ENCODE measurements at regions not wholly inside any gene's neighbourhood (a gene's known extent, or its start where the extent isn't known, plus 50 kb on each side); places are given as distances from the start of the nearest gene placed in this dataset.
"Not testable (repeated sequence)": the region's sequence is repeated elsewhere in the genome, so short reads cannot be mapped to it uniquely, and the experiment has no call there.

DNA sequence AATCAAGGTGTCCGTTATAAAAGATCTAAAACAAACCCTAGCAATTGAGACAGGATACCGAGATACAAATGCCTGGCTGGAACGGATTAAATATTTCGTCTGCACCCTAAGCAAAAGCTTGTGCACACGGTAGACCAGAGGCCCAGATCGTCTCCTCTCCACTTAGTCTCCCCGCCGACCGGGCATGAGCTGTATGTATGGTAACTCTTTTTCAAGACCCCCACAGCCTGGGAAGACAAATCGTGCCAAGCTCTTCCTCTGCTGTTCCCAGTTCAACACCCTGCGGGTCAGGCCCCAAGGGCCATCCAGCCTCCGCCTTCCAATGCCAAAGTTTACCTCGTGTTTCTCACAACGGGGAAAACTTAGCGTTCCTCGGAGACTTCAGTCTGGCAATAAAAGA is 285.7 kb upstream of the GALNT17 start:
- no peak for DNase-seq (ENCODE audit: low read depth in 2 of 2)

DNA sequence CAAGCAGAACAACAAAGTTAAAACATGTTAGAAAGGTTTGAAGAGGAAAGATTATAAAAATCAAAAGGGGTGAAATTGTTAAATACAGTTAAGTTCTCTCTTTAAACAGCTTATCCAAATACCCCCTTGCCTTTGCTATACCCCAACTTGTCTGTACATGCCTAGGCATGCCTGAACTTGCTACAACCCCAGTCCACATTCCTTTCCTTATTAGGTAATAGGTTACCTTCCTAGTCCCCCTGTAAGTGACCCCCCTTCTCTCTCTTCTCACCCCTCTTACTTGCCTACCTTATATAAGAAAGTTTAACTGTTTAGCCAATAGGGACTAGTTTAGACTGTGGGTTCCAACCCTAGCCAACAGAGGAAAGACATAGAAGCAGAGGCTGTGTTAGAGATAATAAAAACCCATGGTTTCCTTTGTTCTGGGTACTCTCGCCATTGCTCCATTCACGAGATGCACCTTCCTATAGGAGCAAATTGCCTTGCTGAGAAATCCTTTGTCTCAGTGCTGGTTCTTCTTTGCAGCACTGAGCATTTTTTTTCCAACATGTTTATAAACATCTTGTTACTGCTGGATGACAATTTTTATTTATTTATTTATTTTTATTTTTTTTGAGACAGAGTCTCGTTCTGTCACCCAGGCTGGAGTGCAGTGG is 282.2 kb upstream of the GALNT17 start:
- no peak for DNase-seq (ENCODE audit: low read depth in 2 of 2)

DNA sequence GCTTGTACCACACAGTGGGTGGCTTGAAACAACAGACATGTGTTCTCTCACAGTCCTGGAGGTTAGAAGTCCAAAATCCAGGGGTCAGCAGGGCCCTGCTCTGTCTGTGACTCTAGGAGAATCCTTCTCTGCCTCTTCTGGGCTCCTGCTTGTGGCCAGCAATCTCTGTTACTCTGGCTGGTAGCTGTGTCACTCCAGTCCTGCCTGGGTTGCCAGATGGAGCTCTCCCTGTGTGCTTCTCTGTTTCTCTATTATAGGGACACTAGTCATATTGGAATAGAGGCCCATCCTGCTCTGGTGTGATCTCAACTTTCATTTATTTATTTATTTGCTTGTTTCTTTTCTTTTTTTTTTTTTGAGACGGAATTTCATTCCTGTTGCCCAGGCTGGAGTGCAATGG is 276.6 kb upstream of the GALNT17 start:
- no peak for DNase-seq (ENCODE audit: low read depth in 2 of 2)

DNA sequence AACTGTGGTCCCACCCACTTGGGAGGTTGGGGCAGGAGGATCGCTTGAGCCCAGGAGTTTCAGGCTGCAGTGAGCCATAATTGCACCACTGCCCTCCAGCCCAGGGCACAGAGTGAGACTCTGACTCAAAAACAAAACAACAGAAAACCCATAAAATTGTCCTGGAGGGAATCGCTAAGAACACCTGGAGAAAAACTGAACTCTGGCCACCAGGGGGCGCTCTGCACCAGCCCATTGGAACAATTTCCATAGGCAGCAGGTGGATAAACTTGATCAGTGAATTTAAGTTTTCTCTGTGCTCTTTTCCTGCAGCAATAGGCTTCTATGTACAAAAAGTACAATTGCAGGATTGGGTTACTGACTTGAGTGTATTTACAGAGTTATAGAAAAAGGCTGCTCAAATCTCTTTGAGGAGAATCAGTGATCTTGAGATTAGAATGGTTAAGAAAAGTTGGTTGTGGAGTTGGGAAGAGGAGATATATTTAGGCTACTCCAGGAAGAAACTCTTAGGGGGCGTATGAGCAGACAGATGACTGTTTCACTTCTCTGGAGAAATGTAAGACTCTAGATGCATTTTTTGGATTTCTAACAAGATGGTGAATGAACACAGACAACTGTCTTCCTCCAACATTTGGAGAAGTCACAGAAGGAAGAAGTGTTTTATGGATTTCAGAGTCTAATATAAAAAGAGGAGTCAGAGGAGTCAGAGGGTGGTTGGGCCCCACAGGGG is 274.9 kb upstream of the GALNT17 start:
- DNase-seq (ENCODE audit: low read depth in 2 of 2): peak; percentile 4 to 46

DNA sequence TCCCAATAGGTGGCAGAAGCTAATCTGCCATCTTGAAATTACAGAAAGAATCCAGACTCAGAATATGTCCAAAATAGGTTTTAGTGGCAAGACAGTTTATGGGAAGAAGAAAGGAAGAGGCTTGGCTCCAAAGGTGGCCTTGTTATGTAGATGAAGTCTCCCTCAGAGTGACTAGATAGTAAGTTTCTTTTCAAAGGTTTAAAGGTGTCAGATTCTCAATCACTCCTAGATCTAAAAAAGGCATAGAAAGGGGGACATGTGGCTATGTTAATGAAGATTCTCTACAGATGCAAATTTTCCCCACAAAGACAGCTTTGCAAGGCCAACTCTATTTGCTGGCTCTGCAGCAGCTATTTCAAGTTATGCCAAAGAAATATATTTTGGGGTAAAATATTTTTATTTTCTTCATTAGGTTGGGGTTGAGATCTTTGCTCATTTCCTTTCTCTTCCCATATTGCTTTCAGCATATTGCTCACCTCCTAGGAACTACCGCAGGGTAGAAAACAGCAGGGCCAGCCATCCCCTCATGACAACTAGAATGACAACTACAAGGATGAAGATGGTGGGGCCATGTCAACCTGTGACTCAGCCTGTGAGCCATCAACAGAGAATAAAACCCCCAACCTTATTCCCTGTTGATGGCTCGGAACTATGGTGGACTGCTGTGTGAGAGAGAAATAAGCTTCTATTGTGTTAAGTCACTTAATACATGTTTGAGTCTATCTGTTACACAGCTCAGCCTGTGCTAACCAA is 274.0 kb upstream of the GALNT17 start:
- DNase-seq (ENCODE audit: low read depth in 2 of 2): no peak

DNA sequence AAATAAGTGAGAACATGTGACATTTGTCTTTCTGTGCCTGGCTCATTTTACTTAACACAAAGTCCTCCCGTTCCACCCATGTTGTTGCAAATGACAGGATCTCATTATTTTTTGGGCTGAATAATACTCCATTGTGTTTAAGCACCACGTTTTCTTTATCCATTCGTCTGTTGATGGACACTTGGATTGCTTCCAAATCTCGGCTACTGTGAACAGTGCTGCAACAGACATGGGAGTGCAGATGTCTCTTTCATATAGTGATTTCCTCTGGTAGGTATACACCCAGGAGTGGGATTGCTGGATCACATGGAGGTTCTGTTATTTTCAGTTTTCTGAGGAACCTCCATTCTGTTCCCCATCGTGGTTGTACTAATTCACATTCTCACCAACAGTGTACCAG is 264.4 kb upstream of the GALNT17 start:
- DNase-seq (ENCODE audit: low read depth in 2 of 2): no peak

DNA sequence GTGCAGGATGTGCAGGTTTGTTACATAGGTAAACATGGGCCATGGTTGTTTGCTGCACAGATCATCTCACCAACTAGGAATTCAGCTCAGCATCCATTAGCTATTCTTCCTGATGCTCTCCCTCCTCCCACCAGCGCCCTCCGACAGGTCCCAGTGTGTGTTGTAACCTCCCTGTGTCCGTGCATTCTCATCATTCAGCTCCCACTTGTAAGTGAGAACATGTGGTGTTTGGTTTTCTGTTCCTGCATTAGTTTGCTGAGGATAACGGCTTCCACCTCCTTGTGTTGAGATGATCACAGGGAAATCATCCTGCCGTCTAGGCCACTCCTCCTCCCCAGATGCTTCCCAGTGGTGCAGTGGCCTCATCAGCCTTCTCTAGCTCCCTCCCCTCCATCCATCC is 261.6 kb upstream of the GALNT17 start:
- DNase-seq (ENCODE audit: low read depth in 2 of 2): no peak

DNA sequence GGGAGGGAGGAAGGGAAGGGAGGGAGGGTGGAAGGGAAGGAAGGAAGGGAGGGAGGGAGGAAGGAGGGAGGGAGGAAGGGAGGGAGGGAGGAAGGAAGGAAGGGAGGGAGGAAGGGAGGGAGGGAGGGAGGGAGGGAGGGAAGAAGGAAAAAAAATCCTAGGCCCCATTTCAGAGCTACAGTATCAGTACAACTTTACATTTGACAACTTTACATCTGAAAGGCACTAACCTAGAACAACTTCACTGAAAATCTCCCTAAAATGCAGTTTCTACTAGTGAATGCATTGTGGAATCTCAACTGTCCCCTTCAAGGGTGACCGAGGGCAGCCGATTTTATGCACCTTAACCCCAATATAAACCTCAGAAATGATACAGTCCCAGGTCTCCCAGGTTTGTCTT is 259.8 kb upstream of the GALNT17 start:
- DNase-seq (ENCODE audit: low read depth in 2 of 2): no peak

DNA sequence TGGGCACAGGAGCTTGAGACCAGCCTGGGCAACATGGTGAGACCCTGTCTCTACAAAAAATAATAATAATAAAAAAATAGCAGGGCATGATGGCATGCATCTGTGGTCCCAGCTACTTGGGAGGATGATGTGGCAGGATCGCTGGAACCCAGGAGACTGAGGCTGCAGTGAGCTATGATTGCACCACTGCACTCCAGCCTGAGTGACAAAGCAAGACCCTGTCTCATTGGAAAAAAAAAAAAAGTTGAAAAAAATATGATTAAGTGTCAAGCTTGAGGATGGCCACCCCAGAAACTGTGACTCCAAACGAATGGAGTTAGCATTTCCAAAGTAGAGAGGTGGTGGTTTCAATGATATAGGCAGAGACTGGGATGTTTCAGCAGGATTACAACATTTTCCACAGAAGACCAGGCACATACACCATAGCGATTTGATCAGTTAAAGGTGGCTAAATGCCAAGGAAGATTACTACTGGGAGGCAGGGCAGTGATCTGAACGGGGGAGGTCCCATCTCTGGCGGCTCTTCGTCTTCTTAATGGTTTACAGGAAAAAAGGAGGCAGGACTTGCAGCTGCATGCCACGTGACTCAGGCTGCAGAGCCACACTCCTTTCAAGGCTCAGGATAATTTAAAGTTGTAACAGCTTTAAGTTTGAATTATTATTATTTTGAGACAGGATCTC is 250.6 kb upstream of the GALNT17 start:
- DNase-seq (ENCODE audit: low read depth in 2 of 2): no peak

DNA sequence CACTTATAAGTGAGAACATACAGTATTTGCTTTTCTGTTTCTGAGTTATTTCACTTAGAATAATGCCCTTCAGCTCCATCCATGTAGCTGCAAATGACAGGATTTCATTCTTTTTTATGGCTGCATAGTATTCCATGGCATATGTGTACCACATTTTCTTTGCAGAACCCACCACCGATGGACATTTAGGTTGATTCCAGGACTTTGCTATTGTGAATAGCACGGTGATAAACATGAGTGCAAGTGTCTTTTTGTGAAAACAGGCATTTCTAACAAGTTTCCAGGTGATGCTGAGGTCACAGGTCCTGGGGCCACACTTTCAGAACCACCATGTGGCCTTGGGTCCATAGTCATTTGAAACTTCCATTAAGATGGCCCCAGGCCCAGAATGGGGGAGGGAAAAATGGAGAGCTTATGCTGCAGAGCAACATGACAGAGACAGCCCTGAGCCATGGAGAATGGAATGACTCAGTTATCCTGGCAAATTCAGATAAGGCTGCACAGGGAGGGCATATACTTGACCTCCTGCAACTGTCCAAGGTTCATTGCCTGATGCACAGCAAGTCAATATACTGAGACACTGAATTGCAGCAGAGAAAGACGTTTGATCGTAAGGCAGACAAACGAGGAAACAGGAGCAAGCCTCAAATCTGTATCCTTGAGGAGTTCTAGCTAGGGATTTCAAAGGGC is 248.0 kb upstream of the GALNT17 start:
- DNase-seq (ENCODE audit: low read depth in 2 of 2): no peak

DNA sequence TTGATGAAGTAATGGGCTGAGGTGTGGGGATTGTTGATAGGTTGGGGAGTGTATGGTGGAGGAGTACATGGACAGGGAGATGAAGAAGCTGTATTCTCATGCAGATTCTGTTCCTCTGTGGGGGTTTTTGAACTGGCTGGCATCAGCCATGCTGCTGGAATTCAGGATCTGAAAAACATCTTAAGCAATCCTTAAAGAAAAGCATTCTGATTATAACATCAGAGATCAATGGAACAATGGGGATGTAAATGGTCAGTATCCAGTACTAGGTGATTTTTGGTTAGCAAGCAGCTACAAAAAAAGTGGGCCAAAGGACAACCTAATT is 247.5 kb upstream of the GALNT17 start:
- no peak for DNase-seq (ENCODE audit: low read depth in 2 of 2)

DNA sequence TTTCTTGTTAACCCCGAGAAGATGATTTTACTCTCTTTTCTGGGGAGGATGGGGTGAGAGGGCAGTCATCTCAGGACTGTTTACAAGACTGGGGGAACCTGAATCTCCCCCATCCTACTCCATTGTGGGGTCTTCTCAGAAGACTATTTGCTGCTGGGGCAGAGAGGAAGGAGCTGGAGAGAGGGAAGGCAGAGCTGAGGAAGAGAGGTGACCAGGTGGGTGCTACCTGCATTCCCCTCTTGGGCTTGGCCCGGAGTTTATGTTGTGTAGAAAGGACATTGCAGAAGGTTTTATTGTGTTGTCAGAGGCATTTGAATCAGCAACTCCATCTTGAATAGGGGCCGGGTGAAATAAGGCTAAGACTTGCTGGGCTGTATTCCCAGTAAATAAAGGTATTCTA is 247.1 kb upstream of the GALNT17 start:
- DNase-seq (ENCODE audit: low read depth in 2 of 2): no peak

DNA sequence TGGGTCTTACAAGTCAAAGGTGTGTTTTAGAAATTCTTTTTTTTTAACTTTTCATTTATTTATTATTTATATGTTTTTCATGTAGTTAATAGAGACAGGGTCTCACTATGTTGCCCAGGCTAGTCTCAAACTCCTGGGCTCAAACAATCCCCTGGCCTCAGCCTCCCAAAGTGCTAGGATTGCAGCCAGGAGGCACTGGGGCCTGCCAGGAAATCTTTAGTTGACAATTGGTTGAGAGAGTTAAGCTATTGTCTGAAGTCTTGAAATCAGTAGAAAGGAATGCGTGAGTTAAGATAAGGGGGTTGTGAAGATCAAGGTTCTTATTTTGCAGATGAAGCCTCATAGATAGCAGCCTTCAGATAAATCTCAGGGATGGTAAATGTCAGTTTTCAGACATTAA is 245.4 kb upstream of the GALNT17 start:
- no peak for DNase-seq (ENCODE audit: low read depth in 2 of 2)

DNA sequence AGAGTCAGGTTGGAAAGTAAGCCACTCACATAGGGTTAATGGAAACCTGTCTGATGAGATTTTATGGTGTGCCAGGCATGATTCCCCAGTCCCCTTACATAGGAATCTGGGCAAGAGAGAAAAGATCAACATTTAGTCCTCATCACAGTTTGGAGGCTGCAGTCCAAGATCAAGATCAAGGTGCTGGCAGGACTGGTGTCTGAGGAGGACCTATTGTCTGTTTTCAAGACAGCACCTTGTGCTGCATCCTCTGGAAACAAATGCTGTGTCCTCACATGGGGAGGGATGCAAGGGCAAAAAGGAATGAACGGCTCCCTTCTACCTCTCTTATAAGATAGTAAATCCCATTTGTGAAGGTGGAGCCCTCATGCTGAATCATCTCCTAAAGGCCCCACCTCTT is 244.8 kb upstream of the GALNT17 start:
- DNase-seq (ENCODE audit: low read depth in 2 of 2): no peak

DNA sequence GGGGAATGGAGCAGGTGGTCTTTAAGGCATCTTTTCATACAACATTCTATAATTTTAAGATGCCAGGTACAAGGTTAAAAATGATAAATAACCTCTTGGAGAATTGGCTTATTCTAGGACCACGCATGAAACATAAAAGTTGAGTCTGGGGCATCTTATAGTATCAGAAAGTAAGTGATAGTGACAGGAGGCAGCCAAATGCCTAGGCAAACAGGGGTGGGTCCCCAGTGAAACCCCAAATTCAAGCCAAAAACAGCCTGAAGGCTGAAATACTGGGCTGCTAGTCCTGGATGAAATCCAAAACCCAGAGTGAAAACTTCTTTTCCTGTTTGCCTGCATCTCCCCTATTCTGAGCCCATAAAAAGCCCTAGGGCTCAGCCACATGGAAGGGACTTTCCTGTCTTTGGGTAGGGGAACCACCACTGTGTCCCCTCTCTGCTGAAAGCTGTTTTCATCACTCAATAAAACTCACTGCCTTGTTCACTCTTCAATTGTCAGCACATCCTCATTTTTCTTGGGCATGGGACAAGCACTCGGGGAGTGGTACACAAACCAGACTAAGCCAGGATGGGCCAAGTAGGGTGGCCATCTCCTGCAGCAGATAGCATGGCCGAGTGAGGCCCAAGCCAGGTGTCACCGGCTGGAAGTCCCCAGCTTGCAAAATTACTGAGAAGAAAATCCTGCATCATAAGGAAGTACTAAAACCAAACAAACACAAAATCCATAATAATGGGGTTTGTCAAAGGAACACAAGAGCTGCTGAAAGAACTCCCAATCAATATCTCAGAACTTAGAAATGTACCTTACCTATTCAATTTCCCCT is 241.6 kb upstream of the GALNT17 start:
- DNase-seq (ENCODE audit: low read depth in 2 of 2): no peak

DNA sequence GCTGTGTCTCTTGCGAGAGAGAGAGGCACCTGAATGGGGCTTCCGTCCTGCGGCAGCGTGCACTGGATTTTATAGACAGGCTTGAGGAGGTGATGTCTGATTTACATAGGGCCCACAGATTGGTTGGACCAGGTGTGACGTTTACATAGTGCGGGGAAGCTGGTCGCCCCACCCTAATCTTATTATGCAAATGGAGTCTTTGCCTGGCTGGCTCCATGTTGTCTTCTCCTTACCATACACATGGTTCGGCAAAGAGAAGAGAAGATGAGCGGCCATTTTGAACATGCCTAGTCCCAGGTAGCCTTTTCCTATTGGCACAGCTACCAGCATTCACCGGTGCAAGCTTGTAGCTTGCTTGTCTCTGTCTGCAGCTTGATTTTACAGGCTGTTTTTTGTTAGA is 238.5 kb upstream of the GALNT17 start:
- no peak for DNase-seq (ENCODE audit: low read depth in 2 of 2)

DNA sequence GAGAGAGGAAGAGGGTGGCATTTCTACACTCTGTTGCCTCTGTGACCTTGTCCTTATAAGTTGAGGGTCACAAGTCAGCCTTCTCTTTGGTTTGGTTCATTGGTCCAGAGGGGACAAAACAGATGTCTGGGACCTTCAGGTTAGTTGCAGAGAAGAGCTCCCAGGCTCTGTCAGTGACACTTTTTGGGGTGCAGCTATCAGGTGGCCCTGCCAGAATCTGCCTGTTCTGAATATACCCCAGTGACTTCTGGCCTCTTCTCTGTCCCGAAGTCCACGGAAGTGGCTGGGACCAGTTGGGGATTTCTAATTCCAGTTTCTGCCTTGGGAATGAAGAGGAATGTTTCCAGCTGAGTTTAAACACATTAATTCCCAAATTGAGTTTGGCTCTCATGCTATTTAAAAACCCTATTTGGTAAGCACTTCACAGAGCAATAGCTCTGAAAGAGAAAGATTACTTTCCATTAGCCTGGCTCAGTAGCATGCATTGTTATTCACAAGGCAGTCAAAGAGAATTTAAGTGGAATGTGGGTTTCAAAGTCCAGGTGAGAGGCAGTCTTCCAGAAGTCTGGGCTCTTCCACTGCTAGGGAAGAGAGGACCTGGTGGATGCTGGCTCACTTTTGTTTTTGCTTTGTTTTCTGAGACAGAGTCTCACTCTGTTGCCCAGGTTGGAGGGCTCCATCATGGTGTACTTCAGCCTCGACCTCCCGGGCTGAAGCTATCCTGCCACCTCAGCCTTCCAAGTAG is 237.8 kb upstream of the GALNT17 start:
- no peak for DNase-seq (ENCODE audit: low read depth in 2 of 2)

DNA sequence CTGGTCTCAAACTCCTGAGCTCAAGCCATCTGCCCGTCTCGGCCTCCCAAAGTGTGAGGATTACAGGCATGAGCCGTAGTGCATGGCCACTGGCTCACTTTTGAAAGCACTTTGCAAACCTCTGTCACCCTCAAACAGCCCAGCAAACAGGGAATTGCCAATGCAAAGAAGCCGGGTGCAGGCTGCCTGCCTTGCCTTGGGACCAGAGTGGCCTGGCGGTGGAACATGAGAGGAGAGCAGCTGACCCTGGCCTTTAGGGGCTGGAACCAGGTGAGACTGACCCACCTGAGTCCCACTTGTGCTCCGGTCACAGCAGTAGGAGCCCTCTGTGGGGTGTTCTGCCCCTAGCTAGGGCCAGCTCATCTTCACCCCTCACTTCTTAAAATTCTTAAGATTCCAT is 237.1 kb upstream of the GALNT17 start:
- DNase-seq (ENCODE audit: low read depth in 2 of 2): no peak

DNA sequence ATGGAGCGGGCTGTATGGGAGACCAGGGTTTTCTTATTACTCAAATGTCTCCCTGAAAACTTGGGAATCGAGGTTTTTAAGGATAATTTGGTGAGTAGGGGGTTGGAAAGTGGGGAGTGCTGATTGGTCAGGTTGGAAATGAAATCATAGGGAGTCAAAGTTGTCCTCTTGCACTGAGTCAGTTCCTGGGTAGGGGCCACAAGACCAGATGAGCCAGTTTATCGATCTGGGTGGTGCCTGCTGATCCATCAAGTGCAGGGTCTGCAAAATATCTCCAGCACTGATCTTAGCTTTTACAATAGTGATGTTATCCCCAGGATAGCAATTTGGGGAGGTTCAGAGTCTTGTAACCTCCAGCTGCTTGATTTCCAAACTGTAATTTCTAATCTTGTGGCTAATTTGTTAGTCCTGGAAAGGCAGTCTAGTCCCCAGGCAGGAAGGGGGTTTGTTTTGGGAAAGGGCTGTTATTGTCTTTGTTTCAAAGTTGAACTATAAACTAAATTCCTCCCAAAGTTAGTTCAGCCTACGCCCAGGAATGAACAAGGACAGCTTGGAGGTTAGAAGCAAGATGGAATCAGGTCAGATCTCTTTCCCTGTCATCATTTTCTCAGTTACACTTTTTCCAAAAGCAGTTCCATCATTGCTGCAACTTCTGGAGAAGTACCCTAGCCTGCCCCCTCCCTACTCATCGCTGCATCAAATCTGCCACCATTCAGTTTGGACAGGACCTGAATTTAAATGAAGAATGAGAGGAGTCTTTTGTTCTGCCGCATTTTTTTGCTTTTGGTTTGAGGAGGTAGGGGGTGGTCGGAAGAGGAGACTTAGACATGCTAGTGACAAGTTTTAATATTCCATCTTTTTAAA is 236.4 kb upstream of the GALNT17 start:
- DNase-seq (ENCODE audit: low read depth in 2 of 2): not testable (repeated sequence)
